PFSK-1 (cell line): ENCODE measurements at regions not wholly inside any gene's neighbourhood (a gene's known extent, or its start where the extent isn't known, plus 50 kb on each side); places are given as distances from the start of the nearest gene placed in this dataset.

Source experiments
- FOXP2 ChIP-seq: optimal IDR thresholded peaks from 2 replicates; pipeline ENCODE3; 2011; ENCODE audit warnings: borderline replicate concordance, control low read depth, inconsistent platforms; ENCODE audit not compliant: insufficient read depth; ENCODE audit errors: extremely low read length, extremely low read depth
- POLR2AphosphoS5 ChIP-seq: IDR thresholded peaks from 2 replicates; pipeline ENCODE4 v1.6.1; 2012; ENCODE audit warnings: low read depth, mild to moderate bottlenecking, control low read depth, low read length, moderate library complexity
- SIN3A ChIP-seq: IDR thresholded peaks from 2 replicates; pipeline ENCODE4 v1.6.1; 2012; ENCODE audit warnings: mild to moderate bottlenecking, low read length, moderate library complexity, borderline replicate concordance; ENCODE audit not compliant: insufficient read depth
- TAF1 ChIP-seq: IDR thresholded peaks from 2 replicates; pipeline ENCODE4 v1.6.1; 2012; ENCODE audit warnings: low read length, control low read depth, borderline replicate concordance; ENCODE audit not compliant: insufficient read depth
- TF ChIP-seq, protein P1 (sequence below), 2 experiments: IDR thresholded peaks; 2 replicates each; pipeline versions ENCODE4 v1.6.1 to v1.8.0; 2011 to 2012; ENCODE audit warnings: low read depth in 2 of 2, low read length in 2 of 2, control low read depth in 1 of 2, inconsistent platforms in 1 of 2, mild to moderate bottlenecking in 1 of 2, moderate library complexity in 1 of 2; ENCODE audit not compliant: insufficient read depth in 1 of 2

GRCh38 chr14:43260056-43260455 lies 1247.0 kb downstream of the FSCB start:
- TF ChIP-seq, protein P1, sequence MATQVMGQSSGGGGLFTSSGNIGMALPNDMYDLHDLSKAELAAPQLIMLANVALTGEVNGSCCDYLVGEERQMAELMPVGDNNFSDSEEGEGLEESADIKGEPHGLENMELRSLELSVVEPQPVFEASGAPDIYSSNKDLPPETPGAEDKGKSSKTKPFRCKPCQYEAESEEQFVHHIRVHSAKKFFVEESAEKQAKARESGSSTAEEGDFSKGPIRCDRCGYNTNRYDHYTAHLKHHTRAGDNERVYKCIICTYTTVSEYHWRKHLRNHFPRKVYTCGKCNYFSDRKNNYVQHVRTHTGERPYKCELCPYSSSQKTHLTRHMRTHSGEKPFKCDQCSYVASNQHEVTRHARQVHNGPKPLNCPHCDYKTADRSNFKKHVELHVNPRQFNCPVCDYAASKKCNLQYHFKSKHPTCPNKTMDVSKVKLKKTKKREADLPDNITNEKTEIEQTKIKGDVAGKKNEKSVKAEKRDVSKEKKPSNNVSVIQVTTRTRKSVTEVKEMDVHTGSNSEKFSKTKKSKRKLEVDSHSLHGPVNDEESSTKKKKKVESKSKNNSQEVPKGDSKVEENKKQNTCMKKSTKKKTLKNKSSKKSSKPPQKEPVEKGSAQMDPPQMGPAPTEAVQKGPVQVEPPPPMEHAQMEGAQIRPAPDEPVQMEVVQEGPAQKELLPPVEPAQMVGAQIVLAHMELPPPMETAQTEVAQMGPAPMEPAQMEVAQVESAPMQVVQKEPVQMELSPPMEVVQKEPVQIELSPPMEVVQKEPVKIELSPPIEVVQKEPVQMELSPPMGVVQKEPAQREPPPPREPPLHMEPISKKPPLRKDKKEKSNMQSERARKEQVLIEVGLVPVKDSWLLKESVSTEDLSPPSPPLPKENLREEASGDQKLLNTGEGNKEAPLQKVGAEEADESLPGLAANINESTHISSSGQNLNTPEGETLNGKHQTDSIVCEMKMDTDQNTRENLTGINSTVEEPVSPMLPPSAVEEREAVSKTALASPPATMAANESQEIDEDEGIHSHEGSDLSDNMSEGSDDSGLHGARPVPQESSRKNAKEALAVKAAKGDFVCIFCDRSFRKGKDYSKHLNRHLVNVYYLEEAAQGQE (IDR thresholded peaks at IDR 0.05; ENCODE audit: insufficient read depth in 1 of 2, low read depth in 2 of 2, low read length in 2 of 2) = no peak
- TF ChIP-seq FOXP2 = no peak
- no peak for TF ChIP-seq POLR2AphosphoS5
- TF ChIP-seq TAF1 = no peak
- TF ChIP-seq SIN3A = no peak
